OCI-LY7 (cell line): ENCODE measurements at regions not wholly inside any gene's neighbourhood (a gene's known extent, or its start where the extent isn't known, plus 50 kb on each side); places are given as distances from the start of the nearest gene placed in this dataset.

Source experiments
- CTCF ChIP-seq: fragments of 200-600 bp; sonication (generic); conservative IDR thresholded peaks from 2 replicates; pipeline ENCODE4 v1.5.1; 2014; ENCODE audit warnings: mild to moderate bottlenecking, antibody characterized with exemption, low read length, moderate library complexity, mixed read lengths
- EZH2phosphoT487 ChIP-seq: fragments of 200-600 bp; sonication (generic); IDR thresholded peaks from 2 replicates; pipeline ENCODE4 v1.6.1; 2018; ENCODE audit warnings: low read depth, borderline replicate concordance, mild to moderate bottlenecking, mixed run types, antibody characterized with exemption, low read length, moderate library complexity, mixed read lengths

- no peak for TF ChIP-seq CTCF
- no peak for TF ChIP-seq EZH2phosphoT487
These were observed 138.0 kb upstream of the DNAH14 start for GRCh38 chr1:224791362-224791941.
